Adrenal gland (tissue), 5 donors: ENCODE measurements at regions not wholly inside any gene's neighbourhood (a gene's known extent, or its start where the extent isn't known, plus 50 kb on each side); places are given as distances from the start of the nearest gene placed in this dataset.

Source experiments
- POLR2A ChIP-seq, 2 donors: fragments of 450-650 bp; IDR thresholded peaks; one replicate each; pipeline ENCODE4 v1.6.1; 2017; ENCODE audit warnings: antibody characterized with exemption in 2 of 2, mild to moderate bottlenecking in 2 of 2, moderate library complexity in 1 of 2
- TF ChIP-seq, protein P1 (sequence below), 6 experiments: fragments of 450-650 bp in 4 of 6; fragments of 200-600 bp in 2 of 6; sonication (generic) in 1 of 6; IDR thresholded peaks; 1 replicate in 5 of 6; 2 replicates in 1 of 6; pipeline versions ENCODE4 v1.5.1 to v1.8.0; 2016 to 2021; ENCODE audit warnings: antibody characterized with exemption in 6 of 6, mild to moderate bottlenecking in 2 of 6, moderate library complexity in 1 of 6
- donor health status: DM: no; HTN: no; CAD: no.

DNA sequence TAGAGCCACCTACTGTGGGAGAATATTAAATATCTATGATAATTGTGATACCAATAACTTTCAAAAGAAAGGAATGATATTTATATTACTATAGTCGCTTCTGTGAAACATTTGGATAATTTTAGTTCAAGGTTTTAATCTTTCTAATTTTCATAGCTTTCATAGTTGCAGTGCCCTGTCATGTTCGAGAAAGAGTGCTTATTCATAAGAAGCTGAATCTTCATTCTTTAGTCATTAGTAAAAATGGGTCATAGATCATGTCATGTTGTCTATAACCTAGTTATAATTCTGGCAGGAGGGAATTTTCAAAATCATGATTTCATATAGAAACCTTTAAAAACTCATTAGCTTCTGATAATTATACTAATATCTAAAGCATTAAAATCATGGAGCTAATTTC lies 685.6 kb downstream of the CETN3 start:
- TF ChIP-seq, protein P1, sequence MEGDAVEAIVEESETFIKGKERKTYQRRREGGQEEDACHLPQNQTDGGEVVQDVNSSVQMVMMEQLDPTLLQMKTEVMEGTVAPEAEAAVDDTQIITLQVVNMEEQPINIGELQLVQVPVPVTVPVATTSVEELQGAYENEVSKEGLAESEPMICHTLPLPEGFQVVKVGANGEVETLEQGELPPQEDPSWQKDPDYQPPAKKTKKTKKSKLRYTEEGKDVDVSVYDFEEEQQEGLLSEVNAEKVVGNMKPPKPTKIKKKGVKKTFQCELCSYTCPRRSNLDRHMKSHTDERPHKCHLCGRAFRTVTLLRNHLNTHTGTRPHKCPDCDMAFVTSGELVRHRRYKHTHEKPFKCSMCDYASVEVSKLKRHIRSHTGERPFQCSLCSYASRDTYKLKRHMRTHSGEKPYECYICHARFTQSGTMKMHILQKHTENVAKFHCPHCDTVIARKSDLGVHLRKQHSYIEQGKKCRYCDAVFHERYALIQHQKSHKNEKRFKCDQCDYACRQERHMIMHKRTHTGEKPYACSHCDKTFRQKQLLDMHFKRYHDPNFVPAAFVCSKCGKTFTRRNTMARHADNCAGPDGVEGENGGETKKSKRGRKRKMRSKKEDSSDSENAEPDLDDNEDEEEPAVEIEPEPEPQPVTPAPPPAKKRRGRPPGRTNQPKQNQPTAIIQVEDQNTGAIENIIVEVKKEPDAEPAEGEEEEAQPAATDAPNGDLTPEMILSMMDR (IDR thresholded peaks at IDR 0.05), result no peak
- no peak for TF ChIP-seq POLR2A (IDR thresholded peaks at IDR 0.05)
